ENCODE measurements at regions not wholly inside any gene's neighbourhood (a gene's known extent, or its start where the extent isn't known, plus 50 kb on each side); places are given as distances from the start of the nearest gene placed in this dataset.

DNA sequence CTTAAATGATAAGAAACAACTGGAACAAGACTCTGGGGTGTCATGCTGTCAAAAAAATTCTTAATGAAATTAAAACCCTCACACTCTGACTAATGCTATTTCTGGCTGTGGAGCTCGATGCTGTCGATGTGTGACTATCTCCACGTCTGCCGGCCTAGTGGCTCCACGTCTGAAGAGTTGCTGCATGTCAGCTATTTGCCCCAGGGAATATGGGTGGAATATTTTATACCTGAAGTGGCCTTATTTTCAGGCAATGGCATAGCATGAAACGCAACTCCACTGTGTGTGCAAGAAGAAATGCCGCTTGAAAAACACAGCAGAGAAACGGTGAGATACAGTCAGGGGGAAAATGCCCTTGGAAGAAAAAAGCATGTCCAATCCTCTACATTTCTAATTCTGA, 50.9 kb upstream of the MGMT start:
- intact Hi-C loops (cut with DNase I) = no loop called here
- whole genome bisulfite sequencing, 3 donors = 84 to 92% (median 91%) methylated on average over 8 of the region's 8 CpGs
- TF ChIP-seq, protein P1, sequence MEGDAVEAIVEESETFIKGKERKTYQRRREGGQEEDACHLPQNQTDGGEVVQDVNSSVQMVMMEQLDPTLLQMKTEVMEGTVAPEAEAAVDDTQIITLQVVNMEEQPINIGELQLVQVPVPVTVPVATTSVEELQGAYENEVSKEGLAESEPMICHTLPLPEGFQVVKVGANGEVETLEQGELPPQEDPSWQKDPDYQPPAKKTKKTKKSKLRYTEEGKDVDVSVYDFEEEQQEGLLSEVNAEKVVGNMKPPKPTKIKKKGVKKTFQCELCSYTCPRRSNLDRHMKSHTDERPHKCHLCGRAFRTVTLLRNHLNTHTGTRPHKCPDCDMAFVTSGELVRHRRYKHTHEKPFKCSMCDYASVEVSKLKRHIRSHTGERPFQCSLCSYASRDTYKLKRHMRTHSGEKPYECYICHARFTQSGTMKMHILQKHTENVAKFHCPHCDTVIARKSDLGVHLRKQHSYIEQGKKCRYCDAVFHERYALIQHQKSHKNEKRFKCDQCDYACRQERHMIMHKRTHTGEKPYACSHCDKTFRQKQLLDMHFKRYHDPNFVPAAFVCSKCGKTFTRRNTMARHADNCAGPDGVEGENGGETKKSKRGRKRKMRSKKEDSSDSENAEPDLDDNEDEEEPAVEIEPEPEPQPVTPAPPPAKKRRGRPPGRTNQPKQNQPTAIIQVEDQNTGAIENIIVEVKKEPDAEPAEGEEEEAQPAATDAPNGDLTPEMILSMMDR (IDR thresholded peaks at IDR 0.05) = no peak
- no peak for TF ChIP-seq POLR2A (IDR thresholded peaks at IDR 0.05)
- TF ChIP-seq EP300 (IDR thresholded peaks at IDR 0.05) = no peak
- H3K27ac ChIP-seq = no peak overlapping the region
- DNase-seq = no peak
- no peaks in the 10 kb centered on the region for H3K9me3 ChIP-seq
- H3K4me3 ChIP-seq = no peak overlapping the region
- no peaks in the 10 kb centered on the region for H3K27me3 ChIP-seq
- H3K4me1 ChIP-seq (ENCODE audit: insufficient read depth) = no peaks in the 10 kb centered on the region
- no peaks in the 10 kb centered on the region for H3K36me3 ChIP-seq

DNA sequence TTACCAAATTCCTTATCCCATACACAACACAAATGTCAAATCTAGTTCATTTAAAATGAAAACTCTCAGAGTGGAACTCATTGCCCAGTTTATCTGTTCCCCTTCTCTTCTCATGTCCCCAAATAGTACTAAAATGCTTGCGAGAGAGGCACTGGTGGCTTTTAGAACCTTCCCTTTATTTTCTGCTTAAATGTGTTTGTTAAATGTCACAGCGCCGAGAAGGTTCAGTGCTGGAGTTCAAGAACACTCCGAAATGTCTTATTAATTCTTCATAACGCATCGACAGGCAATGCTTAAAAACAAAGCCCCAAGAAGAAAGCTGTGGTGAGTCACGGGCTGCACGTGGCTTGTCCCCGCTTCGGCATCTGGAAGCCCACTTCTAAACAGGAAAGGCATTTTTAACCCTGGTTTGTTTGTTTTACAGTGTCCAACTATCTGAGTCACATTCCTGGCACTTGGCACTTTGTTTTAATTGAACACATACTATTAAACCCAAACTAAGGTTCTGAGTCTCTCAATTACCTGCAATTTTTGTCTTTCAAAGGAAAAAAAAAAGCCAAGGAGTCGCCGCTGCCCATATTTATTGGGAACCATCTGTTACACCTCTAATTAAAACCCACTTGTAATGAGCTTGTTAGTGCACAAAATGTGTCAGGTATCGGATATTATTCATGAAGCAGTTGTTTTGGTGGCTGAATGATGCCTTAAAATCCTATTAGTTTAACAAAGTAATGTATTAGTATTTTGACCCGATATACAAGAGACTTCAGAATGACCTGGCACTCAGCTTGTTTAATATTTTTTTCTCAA, 49.9 kb upstream of the MGMT start:
- no peaks in the 10 kb centered on the region for H3K9me3 ChIP-seq
- intact Hi-C loops (cut with DNase I) = no loop called here
- H3K4me3 ChIP-seq = no peak overlapping the region
- whole genome bisulfite sequencing, 3 donors = 35 to 58% (median 42%) methylated on average over 14 of the region's 14 CpGs
- H3K27me3 ChIP-seq = no peaks in the 10 kb centered on the region
- TF ChIP-seq EP300 (IDR thresholded peaks at IDR 0.05) (no peak), POLR2A (IDR thresholded peaks at IDR 0.05) (no peak)
- TF ChIP-seq, protein P1 (IDR thresholded peaks at IDR 0.05) = no peak
- H3K36me3 ChIP-seq = no peaks in the 10 kb centered on the region
- no peak overlapping the region for H3K27ac ChIP-seq
- no peak for DNase-seq
- H3K4me1 ChIP-seq (ENCODE audit: insufficient read depth) = no peaks in the 10 kb centered on the region

Data from ovary (tissue), 7 donors.